Stimulated activated memory B cell treated with anti-CD40 and anti-IgM and Interleukin-4, amounts not matched to agents 10 μg/mL and 1 μg/mL and 100 μg/mL, for 72 hours (primary cell): ENCODE measurements at regions not wholly inside any gene's neighbourhood (a gene's known extent, or its start where the extent isn't known, plus 50 kb on each side); places are given as distances from the start of the nearest gene placed in this dataset.
A peak's percentile ranks its signal among the peaks of the same experiment; 100 is the strongest.
"Not testable (repeated sequence)": the region's sequence is repeated elsewhere in the genome, so short reads cannot be mapped to it uniquely, and the experiment has no call there.

ENCODE experiments used
- ATAC-seq: fragments of 150-1000 bp; cut with Tn5 transposase; 2 replicates; pipeline ENCODE4 v1.10.0; 2021
- H3K27ac Mint-ChIP-seq: one replicate; pipeline ENCODE4 v1.8.0; 2022; ENCODE audit warnings: mild to moderate bottlenecking, mixed read lengths
- H3K27me3 Mint-ChIP-seq: one replicate; pipeline ENCODE4 v1.8.0; 2022; ENCODE audit warnings: mixed read lengths
- H3K36me3 Mint-ChIP-seq: one replicate; pipeline ENCODE4 v1.8.0; 2022; ENCODE audit warnings: mixed read lengths
- H3K4me1 Mint-ChIP-seq: one replicate; pipeline ENCODE4 v1.8.0; 2022; ENCODE audit warnings: mixed read lengths
- H3K4me3 Mint-ChIP-seq: one replicate; pipeline ENCODE4 v1.8.0; 2022; ENCODE audit warnings: mild to moderate bottlenecking, moderate library complexity, mixed read lengths
- H3K9me3 Mint-ChIP-seq: one replicate; pipeline ENCODE4 v1.8.0; 2022; ENCODE audit warnings: mixed read lengths

DNA sequence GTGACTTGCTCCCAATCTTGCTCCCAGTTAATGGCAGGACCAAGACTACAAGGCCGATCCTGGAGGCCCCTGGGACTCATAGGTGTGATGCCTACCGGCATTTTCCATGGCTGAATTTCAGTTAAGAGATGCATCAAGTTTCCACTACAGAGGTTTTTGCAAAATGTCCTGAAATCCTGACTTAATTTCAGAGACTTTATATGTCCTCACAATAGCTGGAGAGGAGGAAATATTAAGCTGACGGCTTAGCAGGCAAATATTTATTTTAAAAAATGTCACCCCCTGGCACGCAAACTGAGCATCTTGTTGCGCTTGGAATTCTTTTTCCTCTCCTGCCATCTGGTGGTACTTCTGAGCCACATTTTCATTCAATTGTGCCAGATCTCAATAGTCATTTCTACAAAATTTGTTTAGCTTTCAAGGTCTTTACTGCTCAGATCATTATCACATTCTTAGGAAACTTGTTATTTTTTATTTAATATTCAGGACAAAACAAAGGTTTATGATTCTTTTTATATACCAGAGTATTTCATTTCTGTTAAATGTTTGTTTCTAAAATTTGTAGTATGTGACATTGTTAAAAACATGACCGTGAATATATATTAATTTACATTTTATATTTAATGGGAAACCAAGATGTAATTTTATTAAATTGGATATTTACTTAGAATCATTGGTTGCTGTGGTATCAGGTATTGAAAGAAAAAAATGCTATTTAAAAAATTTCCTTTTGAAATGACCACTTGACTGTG lies 189.2 kb upstream of the THRB start:
- Mint-ChIP-seq H3K9me3 (no peaks in the 10 kb centered on the region), H3K36me3 (no peaks in the 10 kb centered on the region), H3K4me1 (peaks cover under 1% of the 10 kb centered on the region), H3K27ac (no peak overlapping the region), H3K27me3 (no peaks in the 10 kb centered on the region), H3K4me3 (no peak overlapping the region)
- ATAC-seq, result no peak

DNA sequence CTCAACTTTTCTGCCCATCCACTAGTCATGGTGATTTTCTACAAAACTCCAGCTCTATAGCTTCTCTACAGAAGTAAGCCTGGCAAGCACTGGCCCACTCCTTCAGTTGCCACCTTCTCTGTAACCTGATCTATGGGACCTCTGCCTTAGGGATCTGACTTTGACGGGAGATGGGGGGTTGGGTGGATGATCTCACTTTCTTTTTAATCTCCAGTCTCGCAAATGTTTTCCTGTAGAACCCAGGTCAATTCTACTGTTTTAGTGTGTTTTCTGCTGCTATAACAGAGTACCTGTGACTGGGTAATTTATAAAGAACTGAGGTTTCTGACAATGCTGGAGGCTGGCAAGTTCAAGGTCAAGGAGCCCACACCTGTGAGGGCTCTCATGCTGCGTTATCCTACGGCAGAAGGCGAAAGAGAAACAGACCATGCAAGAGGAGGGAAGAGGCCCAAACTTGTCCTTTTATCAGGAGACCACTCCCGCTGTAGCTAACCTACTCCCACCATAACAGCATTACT lies 189.9 kb upstream of the THRB start:
- Mint-ChIP-seq H3K4me1 (no peaks in the 10 kb centered on the region), H3K9me3 (no peaks in the 10 kb centered on the region), H3K27me3 (no peaks in the 10 kb centered on the region), H3K36me3 (no peaks in the 10 kb centered on the region), H3K4me3 (no peak overlapping the region), H3K27ac (no peak overlapping the region)
- no peak for ATAC-seq

DNA sequence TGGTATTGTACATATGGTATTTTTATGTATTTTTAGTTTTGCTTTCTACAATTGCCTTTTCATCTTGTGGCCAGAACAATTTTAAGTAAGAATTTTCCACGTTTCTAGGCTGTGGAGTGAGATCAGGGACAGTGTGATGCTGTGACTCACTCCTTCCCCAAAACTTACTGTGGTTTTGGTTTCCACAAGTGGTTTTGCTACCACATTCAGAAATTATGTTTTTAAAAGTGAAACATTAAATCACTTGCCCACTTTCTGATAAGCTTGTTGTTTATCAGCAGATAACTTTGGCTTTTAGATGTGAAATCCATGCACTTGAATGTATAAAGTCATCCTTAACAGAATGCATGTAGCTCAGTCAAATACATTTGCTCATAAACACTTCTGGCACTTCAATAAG lies 192.2 kb upstream of the THRB start:
- Mint-ChIP-seq H3K4me1 (no peaks in the 10 kb centered on the region), H3K27ac (no peak overlapping the region), H3K9me3 (no peaks in the 10 kb centered on the region), H3K36me3 (no peaks in the 10 kb centered on the region), H3K4me3 (no peak overlapping the region), H3K27me3 (no peaks in the 10 kb centered on the region)
- ATAC-seq, result peak; percentile 42

DNA sequence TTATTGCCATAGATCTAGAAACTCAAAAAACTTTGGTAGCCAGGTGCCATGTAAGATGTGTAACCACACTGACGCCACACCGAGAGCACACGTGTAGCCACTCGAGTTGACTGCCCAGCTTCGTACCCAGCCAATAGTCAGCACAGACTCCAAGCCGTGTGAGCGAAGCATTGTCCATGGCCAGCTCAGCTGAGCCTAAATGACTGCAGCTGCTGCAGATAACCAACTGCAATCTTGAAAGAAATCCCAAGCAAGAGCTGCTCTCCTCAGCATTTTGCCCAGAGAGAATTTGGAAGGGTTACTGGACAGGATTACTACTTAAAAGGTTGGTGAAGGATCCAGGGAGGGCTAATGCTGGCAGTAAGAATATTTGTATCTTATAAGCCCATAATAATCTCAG lies 193.0 kb upstream of the THRB start:
- no peaks in the 10 kb centered on the region for H3K36me3 Mint-ChIP-seq
- H3K4me3 Mint-ChIP-seq, result no peak overlapping the region
- H3K27me3 Mint-ChIP-seq, result no peaks in the 10 kb centered on the region
- H3K9me3 Mint-ChIP-seq, result no peaks in the 10 kb centered on the region
- H3K27ac Mint-ChIP-seq, result no peak overlapping the region
- ATAC-seq, result no peak
- H3K4me1 Mint-ChIP-seq, result no peaks in the 10 kb centered on the region

DNA sequence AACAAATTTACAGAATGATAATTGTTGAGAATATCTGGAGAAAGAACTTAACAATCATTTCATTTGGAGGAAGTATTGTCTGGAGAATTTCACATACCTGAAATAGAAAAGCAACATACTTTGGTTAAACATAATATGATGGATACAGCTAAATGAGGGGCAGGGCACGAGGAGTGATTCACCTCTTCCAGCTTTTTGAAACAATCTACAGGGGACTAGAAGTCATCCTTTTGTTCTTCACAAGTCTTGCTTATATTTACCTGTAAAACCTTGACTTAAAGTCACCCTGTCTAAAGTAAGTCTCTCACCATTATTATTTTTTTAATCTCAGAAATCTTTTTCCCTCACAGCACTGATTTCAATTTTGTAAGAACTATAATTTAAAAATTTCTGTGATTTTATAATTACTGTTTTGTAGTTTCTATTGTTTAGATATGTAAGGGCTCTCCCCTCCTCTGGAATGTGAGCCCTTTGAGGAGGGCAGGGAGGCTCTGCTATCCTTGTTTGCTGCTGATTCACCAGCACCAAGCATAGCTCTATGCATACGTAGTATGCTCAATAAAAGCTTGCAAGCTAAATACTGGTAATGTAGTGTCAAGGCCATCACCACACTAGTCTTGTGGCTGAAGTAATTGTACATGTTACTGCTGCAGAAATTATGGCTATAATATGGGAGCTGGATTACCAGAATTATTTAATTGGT lies 193.9 kb upstream of the THRB start:
- H3K36me3 Mint-ChIP-seq, result no peaks in the 10 kb centered on the region
- no peak overlapping the region for H3K4me3 Mint-ChIP-seq
- H3K27me3 Mint-ChIP-seq, result no peaks in the 10 kb centered on the region
- no peaks in the 10 kb centered on the region for H3K4me1 Mint-ChIP-seq
- no peaks in the 10 kb centered on the region for H3K9me3 Mint-ChIP-seq
- ATAC-seq, result no peak
- no peak overlapping the region for H3K27ac Mint-ChIP-seq

DNA sequence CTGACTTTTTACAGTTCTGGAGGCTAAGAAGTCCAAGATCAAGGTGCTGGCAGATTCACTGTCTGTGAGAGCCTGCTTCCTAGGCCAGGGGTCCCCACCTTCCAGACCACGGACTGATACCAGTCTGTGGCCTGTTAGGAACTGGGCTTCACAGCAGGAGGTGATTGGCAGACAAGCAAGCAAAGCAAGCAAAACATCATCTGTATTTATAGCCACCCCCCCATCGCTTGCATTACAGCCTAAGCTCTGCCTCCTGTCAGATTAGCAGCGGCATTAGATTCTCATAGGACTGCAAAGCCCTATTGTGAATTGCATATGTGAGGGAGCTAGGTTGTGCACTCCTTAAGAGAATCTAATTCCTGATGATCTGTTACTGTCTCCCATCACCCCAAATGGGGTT lies 194.7 kb upstream of the THRB start:
- Mint-ChIP-seq H3K27me3 (no peaks in the 10 kb centered on the region), H3K4me1 (no peaks in the 10 kb centered on the region), H3K36me3 (no peaks in the 10 kb centered on the region), H3K27ac (no peak overlapping the region), H3K9me3 (no peaks in the 10 kb centered on the region), H3K4me3 (no peak overlapping the region)
- ATAC-seq, result no peak

DNA sequence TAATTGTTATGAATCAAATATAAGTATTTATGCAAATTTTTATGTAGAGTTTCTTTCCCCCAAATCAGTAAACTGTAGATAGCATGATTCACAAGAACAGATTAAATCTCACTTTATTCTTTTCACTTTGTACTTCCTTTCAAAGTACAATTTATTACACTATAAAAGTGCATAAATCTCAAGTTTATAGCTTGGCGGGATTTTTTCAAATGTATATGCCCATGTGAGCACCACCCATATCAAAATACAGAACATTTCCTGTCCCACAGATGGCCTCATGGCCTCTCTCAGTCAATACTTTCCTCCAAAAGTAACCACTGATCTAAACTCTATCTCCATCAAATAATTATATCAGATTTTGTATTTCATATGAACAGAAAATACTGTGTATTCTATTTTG lies 196.1 kb upstream of the THRB start:
- H3K36me3 Mint-ChIP-seq, result no peaks in the 10 kb centered on the region

DNA sequence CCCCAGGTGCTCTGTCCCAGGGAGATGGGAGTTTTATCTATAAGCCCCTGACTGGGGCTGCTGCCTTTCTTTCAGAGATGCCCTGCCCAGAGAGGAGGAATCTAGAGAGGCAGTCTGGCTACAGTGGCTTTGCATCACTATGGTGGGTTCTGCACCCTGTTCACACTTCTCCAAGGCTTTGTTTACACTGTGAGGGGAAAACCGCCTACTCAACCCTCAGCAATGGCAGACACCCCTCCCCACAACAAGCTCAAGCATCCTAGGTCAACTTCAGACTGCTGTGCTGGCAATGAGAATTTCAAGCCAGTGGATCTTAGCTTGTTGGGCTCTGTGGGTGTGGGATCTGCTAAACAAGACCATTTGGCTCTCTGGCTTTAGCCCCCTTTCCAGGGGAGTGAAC lies 204.4 kb upstream of the THRB start:
- not testable (repeated sequence) for H3K27me3 Mint-ChIP-seq, H3K36me3 Mint-ChIP-seq

More for the DNA sequence above, 196.1 kb upstream of the THRB start:
- H3K9me3 Mint-ChIP-seq, result peaks cover 3% of the 10 kb centered on the region
- H3K27ac Mint-ChIP-seq, result no peak overlapping the region
- H3K27me3 Mint-ChIP-seq, result no peaks in the 10 kb centered on the region
- H3K4me3 Mint-ChIP-seq, result no peak overlapping the region
- no peaks in the 10 kb centered on the region for H3K4me1 Mint-ChIP-seq
- ATAC-seq, result no peak

DNA sequence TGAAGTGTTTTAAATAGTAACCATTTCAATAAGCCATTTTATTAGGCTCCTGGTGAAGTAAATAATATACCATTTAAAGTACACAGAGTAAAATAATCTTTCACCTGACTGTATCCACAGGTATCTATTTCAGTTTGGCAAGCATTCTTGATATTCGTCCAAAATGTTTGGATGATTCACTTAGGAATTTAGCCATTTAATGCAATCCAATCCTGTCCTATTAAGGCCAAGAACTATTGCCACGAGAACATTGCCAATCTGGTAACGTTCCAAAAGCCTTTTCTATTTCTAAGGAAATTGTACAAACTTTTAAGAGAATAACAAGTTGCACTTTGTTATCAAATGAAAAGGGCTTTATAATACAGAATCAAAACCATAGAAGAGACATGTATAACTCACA lies 209.8 kb upstream of the THRB start:
- Mint-ChIP-seq H3K4me3 (no peak overlapping the region), H3K36me3 (no peaks in the 10 kb centered on the region), H3K27me3 (peaks cover 18% of the 10 kb centered on the region), H3K9me3 (no peaks in the 10 kb centered on the region), H3K27ac (no peak overlapping the region), H3K4me1 (no peaks in the 10 kb centered on the region)
- no peak for ATAC-seq

More for the DNA sequence above, 204.4 kb upstream of the THRB start:
- not testable (repeated sequence) for H3K4me3 Mint-ChIP-seq, H3K9me3 Mint-ChIP-seq, H3K27ac Mint-ChIP-seq, ATAC-seq, H3K4me1 Mint-ChIP-seq

DNA sequence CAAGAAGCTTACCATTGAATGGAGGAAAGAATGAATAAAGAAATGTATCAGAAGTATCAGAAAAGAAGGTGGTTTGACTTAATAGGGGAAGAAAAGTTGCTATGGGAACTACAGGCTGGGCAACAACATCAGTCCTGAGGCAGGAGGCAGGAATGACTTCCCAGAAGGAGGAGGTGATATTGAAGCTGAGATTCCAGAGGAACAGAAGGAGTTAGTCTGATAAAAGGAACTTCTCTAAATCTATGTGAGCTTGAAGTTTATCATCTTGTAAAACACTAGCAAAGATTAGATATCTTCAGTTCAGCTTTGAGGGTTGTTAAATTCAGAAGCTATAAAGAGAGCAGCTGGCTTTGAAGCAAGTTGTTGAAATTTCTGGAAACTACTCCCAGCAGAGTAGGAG lies 213.3 kb upstream of the THRB start:
- no peaks in the 10 kb centered on the region for H3K36me3 Mint-ChIP-seq
- H3K9me3 Mint-ChIP-seq, result no peaks in the 10 kb centered on the region
- no peak overlapping the region for H3K4me3 Mint-ChIP-seq
- no peak overlapping the region for H3K27ac Mint-ChIP-seq
- peaks cover 18% of the 10 kb centered on the region for H3K27me3 Mint-ChIP-seq
- no peaks in the 10 kb centered on the region for H3K4me1 Mint-ChIP-seq
- no peak for ATAC-seq

DNA sequence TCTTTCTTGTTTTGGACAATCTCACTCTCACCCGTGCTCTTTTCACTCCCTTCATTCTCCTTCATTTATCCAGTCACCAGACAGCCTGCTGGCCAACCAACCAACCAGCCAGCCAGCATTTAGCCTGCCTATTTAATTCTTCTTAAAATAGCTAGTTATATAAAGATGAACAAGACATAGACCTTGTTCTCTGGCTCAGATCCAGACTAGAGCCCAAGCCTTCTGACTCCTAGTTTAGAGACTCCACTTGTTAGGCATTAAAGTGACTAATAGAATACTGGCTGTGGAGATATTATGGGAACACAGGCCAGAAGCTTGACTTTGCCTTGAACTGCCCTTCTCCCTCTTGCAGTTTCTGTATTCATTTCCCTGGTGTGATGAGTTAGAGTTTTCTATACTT lies 215.3 kb upstream of the THRB start:
- Mint-ChIP-seq H3K4me1 (no peaks in the 10 kb centered on the region), H3K9me3 (no peaks in the 10 kb centered on the region), H3K4me3 (no peak overlapping the region), H3K27ac (no peak overlapping the region), H3K36me3 (no peaks in the 10 kb centered on the region), H3K27me3 (peaks cover 9% of the 10 kb centered on the region)
- no peak for ATAC-seq

DNA sequence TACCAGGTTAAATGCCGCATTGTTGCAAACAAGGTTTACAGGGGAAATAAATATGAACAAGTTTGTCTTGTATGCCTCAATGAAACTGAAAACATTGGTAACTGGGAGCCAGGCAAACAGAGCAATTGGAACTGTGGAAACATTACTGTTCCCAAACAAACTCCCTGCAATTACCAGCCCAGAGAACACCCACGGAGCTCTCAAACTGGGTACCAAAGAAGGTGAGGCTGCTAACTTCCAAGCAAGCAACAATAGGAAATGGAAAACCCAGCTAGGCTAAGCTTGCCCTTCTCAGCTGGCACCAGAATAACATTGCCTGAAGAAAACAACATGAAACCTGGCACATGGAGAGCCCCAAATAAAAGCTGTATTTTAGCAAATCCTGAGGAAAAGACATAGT lies 218.9 kb upstream of the THRB start:
- Mint-ChIP-seq H3K36me3 (no peaks in the 10 kb centered on the region), H3K4me3 (no peak overlapping the region), H3K9me3 (no peaks in the 10 kb centered on the region), H3K27me3 (no peaks in the 10 kb centered on the region), H3K27ac (no peak overlapping the region), H3K4me1 (no peaks in the 10 kb centered on the region)
- ATAC-seq, result no peak

DNA sequence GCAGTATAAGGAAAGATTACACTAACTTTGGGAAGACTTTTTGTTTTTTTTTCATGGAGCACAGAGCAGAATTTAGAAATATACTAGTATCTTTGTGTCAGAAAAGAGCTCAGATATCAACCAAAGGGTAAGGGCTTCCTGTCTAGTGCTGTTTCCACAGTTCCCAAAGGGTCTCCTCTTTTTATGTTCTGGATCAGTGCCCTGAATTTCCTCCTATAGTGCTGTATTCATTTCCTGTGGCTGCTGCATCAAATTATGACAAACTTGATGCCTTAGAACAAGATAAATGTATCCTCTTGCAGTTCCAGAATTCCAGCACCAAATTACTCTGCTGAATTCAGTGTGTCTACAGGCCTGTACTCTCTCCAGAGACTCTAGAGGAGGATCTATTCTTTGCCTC lies 219.8 kb upstream of the THRB start:
- Mint-ChIP-seq H3K27me3 (no peaks in the 10 kb centered on the region), H3K36me3 (no peaks in the 10 kb centered on the region), H3K9me3 (no peaks in the 10 kb centered on the region), H3K4me3 (no peak overlapping the region), H3K27ac (no peak overlapping the region), H3K4me1 (no peaks in the 10 kb centered on the region)
- ATAC-seq, result no peak

DNA sequence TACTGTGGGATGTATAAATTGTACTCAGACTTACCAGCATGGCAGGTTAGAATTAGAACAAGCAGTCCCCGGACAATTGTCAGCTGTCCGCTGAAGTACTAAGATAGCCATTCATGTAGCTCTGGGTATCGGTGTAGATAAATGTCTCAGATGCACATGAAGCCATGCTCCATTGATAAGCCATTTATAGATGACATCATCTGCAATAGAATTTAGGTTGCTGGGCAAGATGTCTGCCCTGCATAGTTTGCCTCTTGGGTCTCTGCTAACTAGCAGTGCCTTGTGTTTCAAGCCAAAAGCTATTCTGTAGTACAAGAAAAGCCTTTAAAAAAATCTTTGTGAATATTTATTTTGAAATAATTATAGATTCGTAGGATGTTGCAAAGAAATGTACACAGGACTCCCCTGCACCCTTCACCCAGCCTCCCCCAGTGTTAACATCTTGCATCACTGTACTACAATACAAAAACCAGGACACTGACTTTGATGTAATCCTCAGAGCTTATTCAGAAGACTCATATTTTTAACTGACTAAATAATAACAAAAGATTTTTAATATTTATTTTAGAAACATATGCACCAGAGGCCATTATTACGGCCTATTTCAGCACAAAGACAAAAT lies 220.6 kb upstream of the THRB start:
- no peaks in the 10 kb centered on the region for H3K36me3 Mint-ChIP-seq
- no peaks in the 10 kb centered on the region for H3K4me1 Mint-ChIP-seq
- H3K4me3 Mint-ChIP-seq, result no peak overlapping the region
- no peak overlapping the region for H3K27ac Mint-ChIP-seq
- ATAC-seq, result no peak
- H3K9me3 Mint-ChIP-seq, result no peaks in the 10 kb centered on the region
- H3K27me3 Mint-ChIP-seq, result no peaks in the 10 kb centered on the region

DNA sequence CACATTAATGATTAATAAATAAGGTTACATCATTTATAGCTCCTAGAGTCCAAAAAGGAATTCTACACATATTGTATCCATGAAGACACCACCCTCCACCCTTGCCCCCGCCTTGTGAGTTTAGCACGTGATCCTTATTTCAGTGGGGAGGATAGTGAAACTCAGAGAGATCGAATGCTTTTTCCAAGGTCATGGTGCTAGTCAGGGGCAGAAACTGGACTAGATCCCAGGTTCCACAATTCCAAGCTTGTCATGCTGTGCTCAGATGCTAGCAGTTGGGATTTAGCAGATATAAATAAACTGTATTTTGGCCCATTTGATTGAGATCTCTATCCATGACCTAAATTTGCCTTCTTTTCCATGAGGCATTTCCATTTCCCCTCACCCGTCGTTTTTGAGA lies 227.4 kb upstream of the THRB start:
- Mint-ChIP-seq H3K9me3 (no peaks in the 10 kb centered on the region), H3K27ac (no peak overlapping the region), H3K36me3 (no peaks in the 10 kb centered on the region), H3K27me3 (no peaks in the 10 kb centered on the region), H3K4me1 (no peaks in the 10 kb centered on the region), H3K4me3 (no peak overlapping the region)
- ATAC-seq, result no peak
